K562 (cell line): ENCODE measurements at regions not wholly inside any gene's neighbourhood (a gene's known extent, or its start where the extent isn't known, plus 50 kb on each side); places are given as distances from the start of the nearest gene placed in this dataset.
"Not testable (repeated sequence)": the region's sequence is repeated elsewhere in the genome, so short reads cannot be mapped to it uniquely, and the experiment has no call there.

Experiments
- ATAC-seq: fragments of 200-7000 bp; cut with Tn5 transposase; 3 replicates; pipeline ENCODE4 v1.9.1; 2020; ENCODE audit warnings: moderate library complexity
- BruUV-seq: library from RNA; stranded (reverse); fragments of 400-500 nt; replicated peaks from 2 replicates; lab custom pipeline; 2021; lab: Mats Ljungman, UMichigan
- CTCF ChIA-PET: fragments of 300-600 bp; formaldehyde crosslinking; extraction: SDS; loops from one replicate; lab custom pipeline; 2021; ENCODE audit warnings: low intra/inter-chr PET ratio; lab: Yijun Ruan, JAX
- POLR2A ChIA-PET: fragments of 300-600, 350-650 bp; sonication (Branson Sonifier 250); formaldehyde crosslinking; extraction: SDS; loops from one replicate; lab custom pipeline; 2021; ENCODE audit warnings: antibody characterized with exemption, inconsistent platforms; lab: Yijun Ruan, JAX
- DNase-seq, 4 experiments: peaks; one replicate each; pipeline versions ENCODE4 v3.0.0 to v3.0.0-alpha.2; 2011 to 2018; ENCODE audit warnings: low spot score in 3 of 4, mixed read lengths in 3 of 4; ENCODE audit errors: extremely low read depth in 1 of 4
- FAIRE-seq: peaks from 2 replicates; lab custom pipeline; 2011; peaks lifted over from hg19 to GRCh38; lab: Jason Lieb, UNC
- H2AFZ ChIP-seq: 2 replicates; pipeline ENCODE4 v1.6.0; 2011; ENCODE audit warnings: low read depth, low read length, control low read depth, inconsistent platforms
- H3K27ac ChIP-seq: fragments of 200-600 bp; 3 replicates; pipeline ENCODE4 v1.8.0; 2011; ENCODE audit warnings: low read depth, mild to moderate bottlenecking, control low read depth, inconsistent platforms, low read length, moderate library complexity, mixed read lengths; ENCODE audit errors: extremely low read depth
- H3K27me3 ChIP-seq, 2 experiments: fragments of 300-600 bp in 1 of 2; 2 replicates in 1 of 2; 3 replicates in 1 of 2; pipeline versions ENCODE4 v1.6.0 to v1.8.0; 2011; ENCODE audit warnings: inconsistent platforms in 2 of 2, low read length in 2 of 2, mild to moderate bottlenecking in 1 of 2, mixed read lengths in 1 of 2, moderate library complexity in 1 of 2; ENCODE audit not compliant: control insufficient read depth in 2 of 2, insufficient read depth in 2 of 2
- H3K36me3 ChIP-seq: fragments of 300-600 bp; 3 replicates; pipeline ENCODE4 v1.8.0; 2011; ENCODE audit warnings: mild to moderate bottlenecking, low read length, inconsistent platforms; ENCODE audit not compliant: control insufficient read depth, insufficient read depth
- H3K4me1 ChIP-seq, 2 experiments: fragments of 200-600 bp in 1 of 2; replicated peaks in 1 of 2; 2 replicates in 1 of 2; 3 replicates in 1 of 2; pipeline versions ENCODE4 v1.5.1 to v1.8.0; 2011; ENCODE audit warnings: inconsistent platforms in 2 of 2, low read length in 2 of 2, mild to moderate bottlenecking in 1 of 2, mixed read lengths in 1 of 2, moderate library complexity in 1 of 2; ENCODE audit not compliant: control insufficient read depth in 2 of 2, insufficient read depth in 2 of 2
- H3K4me2 ChIP-seq: 2 replicates; pipeline ENCODE4 v1.6.1; 2011; ENCODE audit warnings: low read length, control low read depth, inconsistent platforms, mixed read lengths; ENCODE audit not compliant: insufficient read depth
- H3K4me3 ChIP-seq: fragments of 200-600 bp; sonication (generic), shearing (Covaris generic); 2 replicates; pipeline ENCODE4 v1.5.1; 2016; ENCODE audit warnings: control low read depth, inconsistent platforms
- H3K79me2 ChIP-seq: fragments of 200-600 bp; 3 replicates; pipeline ENCODE4 v1.8.0; 2011; ENCODE audit warnings: low read length, inconsistent platforms; ENCODE audit not compliant: control insufficient read depth, insufficient read depth
- H3K9ac ChIP-seq, 2 experiments: 2 replicates each; pipeline versions ENCODE4 v1.6.0 to v1.6.1; 2011; ENCODE audit warnings: low read depth in 2 of 2, low read length in 2 of 2, control low read depth in 1 of 2, inconsistent platforms in 1 of 2, mild to moderate bottlenecking in 1 of 2, mixed read lengths in 1 of 2; ENCODE audit not compliant: insufficient read depth in 1 of 2
- H3K9me1 ChIP-seq: one replicate; pipeline ENCODE4 v1.6.0; 2011; ENCODE audit warnings: inconsistent platforms, mild to moderate bottlenecking, low read length, moderate library complexity; ENCODE audit not compliant: control insufficient read depth, insufficient read depth
- H3K9me3 ChIP-seq: replicated peaks from 2 replicates; pipeline ENCODE4 v1.5.1; 2011; ENCODE audit warnings: low read depth, low read length, inconsistent platforms; ENCODE audit not compliant: control insufficient read depth, insufficient read depth
- H4K20me1 ChIP-seq: replicated peaks from 2 replicates; pipeline ENCODE4 v1.6.1; 2011; ENCODE audit warnings: low read length, inconsistent platforms, mixed read lengths; ENCODE audit not compliant: control insufficient read depth, insufficient read depth
- ADNP ChIP-seq: fragments of 200-800 bp; sonication (Bioruptor generic); IDR thresholded peaks from 2 replicates; pipeline ENCODE4 v1.6.1; 2016; ENCODE audit warnings: missing genetic modification characterization, missing compliant biosample characterization
- CEBPG ChIP-seq, 3 experiments: fragments of 200-800 bp in 1 of 3; sonication (Bioruptor generic) in 1 of 3; sonication (generic) in 1 of 3; formaldehyde crosslinking in 1 of 3; IDR thresholded peaks in 2 of 3; conservative IDR thresholded peaks in 1 of 3; 2 replicates each; pipeline versions ENCODE4 v1.6.1 to v1.8.0; 2016 to 2022; ENCODE audit warnings: missing compliant biosample characterization in 2 of 3, missing genetic modification characterization in 2 of 3, mild to moderate bottlenecking in 1 of 3, missing genetic modification reagents in 1 of 3
- CHCHD3 ChIP-seq: fragments of 250-450 bp; sonication (Bioruptor Pico); IDR thresholded peaks from 2 replicates; pipeline ENCODE4 v2.1.2; 2022; ENCODE audit warnings: mild to moderate bottlenecking
- L3MBTL2 ChIP-seq: fragments of 450-650 bp; IDR thresholded peaks from 2 replicates; pipeline ENCODE4 v1.6.1; 2016; ENCODE audit warnings: mild to moderate bottlenecking, moderate library complexity
- NR2C1 ChIP-seq, 2 experiments: fragments of 450-650 bp; IDR thresholded peaks; 2 replicates each; pipeline ENCODE4 v1.6.1; 2017; ENCODE audit warnings: mild to moderate bottlenecking in 2 of 2, antibody characterized with exemption in 1 of 2, inconsistent platforms in 1 of 2, missing compliant biosample characterization in 1 of 2, missing genetic modification characterization in 1 of 2
- ZBTB43 ChIP-seq: sonication (generic); formaldehyde crosslinking; IDR thresholded peaks from 2 replicates; pipeline ENCODE4 v1.8.0; 2023; ENCODE audit warnings: mild to moderate bottlenecking, missing genetic modification reagents
- ZC3H4 ChIP-seq: sonication (generic); formaldehyde crosslinking; IDR thresholded peaks from 2 replicates; pipeline ENCODE4 v1.9.0; 2021; ENCODE audit warnings: missing genetic modification reagents, borderline replicate concordance
- ZNF24 ChIP-seq: fragments of 450-650 bp; IDR thresholded peaks from 2 replicates; pipeline ENCODE4 v1.6.1; 2016
- ZNF696 ChIP-seq: fragments of 250-450 bp; sonication (Bioruptor Pico); conservative IDR thresholded peaks from 2 replicates; pipeline ENCODE4 v1.4.0; 2020; ENCODE audit warnings: mild to moderate bottlenecking, moderate library complexity
- WGBS: fragments of 100-300 bp; shearing (Covaris generic); methylation state at CpG from one replicate; pipeline ENCODE4 v1.1.6; 2016; ENCODE audit warnings: low coverage, mixed read lengths; ENCODE audit not compliant: insufficient coverage; ENCODE audit errors: missing lambda C conversion rate; 5-methylcytosine and 5-hydroxymethylcytosine counted together
- in situ Hi-C: fragments of 300-500 bp; cut with MboI; formaldehyde crosslinking; loops from 4 replicates; pipeline ENCODE4 v1.15.0; 2018; ENCODE audit warnings: inconsistent platforms, mixed read lengths
- intact Hi-C: fragments of 100-400 bp; cut with micrococcal nuclease; formaldehyde crosslinking; loops from 2 replicates; pipeline ENCODE4 v1.14.2; 2022

DNA sequence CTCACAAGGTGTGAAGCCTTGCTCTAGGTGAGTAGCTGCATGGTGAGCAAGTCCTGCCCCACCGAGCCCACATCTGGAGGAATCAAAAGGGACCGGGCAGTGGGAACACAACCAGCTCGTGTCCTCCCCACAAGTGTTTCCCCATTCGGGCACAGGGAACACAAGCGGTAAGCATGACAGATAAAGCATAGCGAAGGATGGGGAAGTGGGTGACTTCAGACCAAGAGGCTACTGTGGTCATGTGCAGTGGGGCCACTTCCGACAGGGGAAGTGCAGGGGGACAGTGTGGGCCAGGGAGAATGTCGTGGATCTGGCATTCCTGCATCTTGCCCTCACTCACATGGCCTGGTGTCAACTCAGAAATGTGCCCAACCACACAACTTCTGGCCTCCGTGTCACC, 306.2 kb downstream of the FAM72C start (continued):
- TF ChIP-seq NR2C1 (IDR thresholded peaks at IDR 0.05), result no peak
- TF ChIP-seq NR2C1 (tag; IDR thresholded peaks at IDR 0.05), result no peak
- TF ChIP-seq CHCHD3, result no peak
- no peak for TF ChIP-seq ADNP
- no peak for TF ChIP-seq ZBTB43
- no peak for TF ChIP-seq ZNF696 (CRISPR knock-in tag)
- TF ChIP-seq ZNF24, result no peak
- TF ChIP-seq ZC3H4 (CRISPR knock-in tag), result no peak
- TF ChIP-seq, all 486 proteins: peak for 0

DNA sequence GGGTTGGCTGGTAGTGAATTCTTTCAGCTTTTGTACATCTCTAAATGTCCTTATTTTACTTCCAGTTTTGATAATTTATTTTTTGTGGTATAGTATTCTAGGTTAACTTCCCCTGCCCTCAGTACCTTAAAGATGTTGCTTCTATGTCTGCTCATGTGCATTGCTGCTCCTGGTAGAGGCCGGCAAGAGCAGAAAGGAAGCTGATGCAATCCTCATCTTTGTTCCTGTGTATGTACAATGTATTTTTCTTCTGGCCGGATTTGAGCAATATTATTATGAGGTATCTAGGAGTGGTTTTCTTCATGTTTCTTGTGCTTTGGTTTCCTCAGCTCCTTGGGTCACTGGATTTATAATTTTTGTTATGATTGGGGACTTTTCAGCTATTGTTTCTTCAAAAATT, 308.7 kb downstream of the FAM72C start:
- H3K27me3 ChIP-seq, result peaks cover 2 to 44% of the 10 kb centered on the region in 2 experiments; a peak in 3 of 5 replicates
- H2AFZ ChIP-seq; H3K9ac ChIP-seq; DNase-seq; POLR2A ChIA-PET; H3K36me3 ChIP-seq; H3K27ac ChIP-seq; H3K9me3 ChIP-seq; H3K9me1 ChIP-seq; BruUV-seq; intact Hi-C loops; H3K79me2 ChIP-seq; H4K20me1 ChIP-seq; ATAC-seq; CTCF ChIA-PET; H3K4me2 ChIP-seq; TF ChIP-seq CEBPG (CRISPR knock-in tag; IDR thresholded peaks at IDR 0.05): not testable (repeated sequence)
- TF ChIP-seq L3MBTL2 (peak; percentile 38; the same call in 1 of the 2 replicates), CEBPG (tag; conservative IDR thresholded peaks at IDR 0.05 in 1 of 2, IDR thresholded peaks at IDR 0.05 in 1 of 2) (peak in 1 of 2 experiments; percentile 72; a peak in 2 of 4 replicates)
- TF ChIP-seq, all 486 proteins: peak for 2; not testable (repeated sequence) for 484
- H3K4me1 ChIP-seq, H3K4me3 ChIP-seq, in situ Hi-C loops, FAIRE-seq: not testable (repeated sequence)
- 12% methylated on average over 2 of the region's 2 CpGs for WGBS
